DMS 273 treated with DMSO at 0.1 percent for 48 hours (cell line): ENCODE measurements at regions not wholly inside any gene's neighbourhood (a gene's known extent, or its start where the extent isn't known, plus 50 kb on each side); places are given as distances from the start of the nearest gene placed in this dataset.
"Not testable (repeated sequence)": the region's sequence is repeated elsewhere in the genome, so short reads cannot be mapped to it uniquely, and the experiment has no call there.

Experiments
- DNase-seq: peaks from one replicate; lab custom pipeline; 2025; lab: John Stamatoyannopoulos, UW

DNA sequence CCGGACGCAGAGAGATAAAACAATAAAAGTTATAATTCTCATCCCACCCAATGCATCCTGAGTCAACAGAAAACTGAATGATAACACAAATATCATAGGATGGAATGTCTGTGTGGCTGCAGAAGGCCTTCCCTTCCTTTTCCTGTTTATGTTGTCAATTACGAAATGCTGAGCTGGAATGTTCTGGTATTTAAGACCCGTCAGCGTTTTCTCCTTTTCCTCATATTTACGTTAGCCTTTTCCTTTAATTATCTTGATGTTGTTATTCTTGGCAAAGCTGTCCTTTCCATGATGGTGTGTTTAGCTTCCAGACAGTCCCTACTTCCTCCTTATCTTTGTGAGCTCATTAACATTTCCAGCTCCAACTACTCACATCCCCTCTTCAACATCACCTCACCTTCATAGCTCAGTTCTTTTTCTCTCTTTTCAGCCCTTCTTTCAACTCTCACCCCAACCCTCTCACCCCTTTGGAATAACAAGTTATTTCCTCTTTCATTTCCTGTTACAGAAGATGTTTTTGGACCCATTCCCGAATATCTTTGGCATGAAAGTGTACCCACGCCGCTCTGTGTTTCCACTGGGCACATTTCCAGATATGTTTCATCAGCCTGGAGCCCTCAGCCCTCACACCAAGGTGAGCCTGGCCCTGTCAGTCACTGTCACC is 221.6 kb downstream of the NR2F1-AS1 start:
- DNase-seq = no peak

DNA sequence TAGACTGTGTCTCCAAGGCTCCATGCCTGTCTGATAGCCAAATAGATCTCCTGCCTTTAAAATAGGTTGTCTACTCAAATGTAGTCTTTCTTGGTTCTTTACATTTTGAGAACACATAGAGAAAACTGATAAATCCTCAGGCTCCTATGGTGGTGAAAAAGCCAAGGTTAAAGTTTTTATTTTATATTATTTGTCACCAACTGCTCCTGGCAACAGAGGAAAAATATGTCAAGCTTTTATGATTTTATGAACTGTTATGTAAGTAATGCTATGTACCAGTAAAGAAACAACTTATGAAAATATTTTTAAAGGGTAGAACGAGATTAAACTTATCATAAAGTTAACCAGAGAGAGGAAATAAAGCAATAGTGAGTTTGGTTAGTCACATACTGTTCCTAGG is 222.8 kb downstream of the NR2F1-AS1 start:
- DNase-seq = no peak

DNA sequence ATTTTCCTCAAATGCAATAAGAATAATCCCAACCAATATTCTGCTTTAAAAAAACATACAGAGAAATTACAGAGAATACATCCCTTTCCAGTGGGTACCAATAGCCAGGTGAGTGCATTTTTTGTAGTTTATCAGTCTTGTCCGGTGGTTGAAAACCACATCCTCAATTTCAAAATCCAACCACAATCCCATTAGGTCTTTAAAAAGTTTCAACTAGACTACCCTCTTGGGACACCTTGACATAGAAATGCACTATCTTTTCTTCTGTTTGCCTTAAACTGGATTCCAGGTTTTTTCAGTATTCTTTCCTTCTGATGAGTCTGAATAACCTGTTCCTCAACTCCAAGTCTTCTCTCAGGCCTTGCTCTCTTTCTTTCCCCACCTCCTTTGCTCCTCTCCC is 223.3 kb downstream of the NR2F1-AS1 start:
- DNase-seq = no peak

DNA sequence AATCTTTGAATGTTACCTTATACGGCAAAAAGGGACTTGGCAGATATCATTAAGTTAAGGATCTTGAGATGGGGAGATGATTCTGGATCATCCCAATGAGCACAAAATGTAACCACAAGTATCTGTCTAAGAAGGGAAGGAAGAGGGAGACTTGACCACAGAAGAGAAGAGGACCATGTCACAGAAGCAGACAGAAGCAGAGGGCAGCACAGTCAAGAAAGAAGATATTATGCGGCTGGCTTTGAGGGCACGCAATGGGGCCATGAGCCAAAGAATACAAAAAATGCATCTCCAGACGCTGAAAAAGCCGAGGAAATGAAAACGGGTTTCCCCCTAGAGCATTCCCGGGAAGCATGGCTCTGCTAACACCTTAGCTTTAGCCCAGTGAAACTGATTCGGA is 225.3 kb downstream of the NR2F1-AS1 start:
- no peak for DNase-seq

DNA sequence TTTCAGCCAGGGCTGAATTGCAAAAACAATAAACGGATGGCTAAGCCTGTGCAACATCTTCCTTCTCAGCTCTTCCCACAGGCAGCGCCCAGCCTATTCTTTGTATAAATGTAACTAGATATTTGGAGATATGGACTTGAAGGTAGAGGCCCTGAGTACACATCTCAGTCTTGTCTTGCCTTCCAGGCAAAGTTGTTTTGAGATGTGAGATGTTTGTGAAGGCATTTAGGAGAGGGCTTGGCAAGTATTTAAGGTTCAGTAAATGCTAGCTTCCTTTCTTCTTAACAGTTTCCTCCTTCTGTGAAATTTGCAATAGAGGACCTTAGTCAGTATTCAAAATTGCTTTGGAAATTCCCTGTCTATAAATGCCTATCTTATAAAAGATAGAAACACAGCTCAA is 228.8 kb downstream of the NR2F1-AS1 start:
- DNase-seq = no peak

DNA sequence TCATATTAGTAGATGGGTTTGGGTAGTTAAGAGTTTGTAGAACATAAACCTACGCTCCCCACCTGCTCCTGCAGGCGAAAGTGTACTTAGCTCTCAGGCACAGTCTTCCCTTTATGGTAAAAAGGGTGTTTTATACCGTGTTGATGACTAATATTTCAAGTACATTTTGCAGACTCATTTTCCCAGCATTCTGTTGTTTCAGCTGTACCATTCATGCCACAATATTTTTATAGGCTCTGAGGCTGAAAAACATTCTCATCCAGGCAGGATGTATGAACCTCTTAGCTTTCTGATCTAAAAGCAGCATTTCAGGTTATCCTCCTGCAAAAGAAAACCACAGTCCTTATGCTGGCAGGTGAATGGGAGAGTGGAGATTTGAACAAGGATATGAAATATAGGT is 231.4 kb downstream of the NR2F1-AS1 start:
- no peak for DNase-seq

DNA sequence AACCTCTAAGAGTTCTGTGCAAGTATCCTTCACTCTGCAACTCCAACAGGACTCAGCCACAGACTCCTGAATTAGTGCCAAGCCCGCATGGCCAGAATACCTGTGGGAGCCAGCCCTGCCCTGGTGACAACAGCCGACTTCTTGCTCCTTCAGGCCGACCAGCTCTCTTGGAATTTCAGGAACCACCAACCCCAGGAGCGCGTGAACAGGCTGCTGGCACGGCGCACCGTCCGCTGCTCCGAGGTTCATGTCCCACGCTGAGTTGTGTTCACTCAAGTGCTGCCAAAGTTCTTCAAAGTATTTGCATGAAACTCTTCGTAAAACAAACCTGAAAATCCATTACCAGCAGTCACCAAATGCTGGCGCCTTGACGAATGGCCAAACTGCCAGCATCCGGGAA is 232.8 kb downstream of the NR2F1-AS1 start:
- DNase-seq = no peak

DNA sequence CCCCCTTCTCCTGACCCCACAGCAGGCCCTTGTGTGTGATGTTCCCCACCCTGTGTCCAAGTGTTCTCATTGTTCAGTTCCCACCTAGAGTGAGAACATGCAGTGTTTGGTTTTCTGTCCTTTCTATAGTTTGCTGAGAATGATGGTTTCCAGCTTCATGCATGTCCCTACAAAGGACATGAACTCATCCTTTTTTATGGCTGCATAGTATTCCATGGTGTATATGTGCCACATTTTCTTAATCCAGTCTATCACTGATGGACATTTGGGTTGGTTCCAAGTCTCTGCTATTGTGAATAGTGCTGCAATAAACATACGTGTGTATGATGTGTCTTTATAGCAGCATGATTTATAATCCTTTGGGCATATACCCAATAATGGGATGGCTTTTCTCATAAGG is 234.2 kb downstream of the NR2F1-AS1 start:
- DNase-seq = not testable (repeated sequence)

DNA sequence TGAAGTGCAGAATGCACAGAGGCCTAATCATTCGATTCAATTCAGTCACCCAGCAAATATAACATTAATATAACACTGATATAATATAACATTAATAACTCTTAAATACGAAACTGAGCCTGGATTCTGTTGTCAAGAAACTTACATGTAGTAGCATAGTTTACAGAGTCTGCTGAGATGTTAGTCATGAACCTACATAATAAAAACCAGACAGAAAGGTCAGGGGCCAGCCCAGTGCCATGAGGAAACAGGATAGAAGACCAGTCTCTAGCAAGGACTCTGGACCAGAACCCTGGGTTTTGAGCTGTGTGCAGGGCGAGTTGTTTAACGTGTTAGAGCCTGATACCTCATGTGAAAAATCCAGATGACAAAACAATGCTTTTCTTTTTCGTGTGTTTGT is 234.7 kb downstream of the NR2F1-AS1 start:
- DNase-seq = no peak

DNA sequence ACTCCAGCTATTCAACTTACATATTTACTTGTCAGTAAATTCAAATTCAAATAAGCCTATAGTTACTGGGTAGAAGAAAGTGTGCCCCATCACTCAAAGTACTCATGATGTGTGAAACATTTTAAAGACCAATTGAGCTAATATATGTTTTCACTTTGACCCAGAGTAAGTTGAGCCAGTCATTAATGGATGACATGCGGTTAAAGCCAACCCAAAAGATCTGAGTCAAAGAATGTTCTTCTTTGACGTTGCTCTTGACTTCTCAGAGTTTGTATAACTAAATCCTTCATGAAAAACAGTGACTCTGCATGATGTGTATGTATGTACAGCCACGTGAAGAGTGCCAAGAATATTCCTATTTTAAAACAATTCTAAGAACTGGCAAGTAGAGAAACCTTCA is 237.4 kb downstream of the NR2F1-AS1 start:
- no peak for DNase-seq

DNA sequence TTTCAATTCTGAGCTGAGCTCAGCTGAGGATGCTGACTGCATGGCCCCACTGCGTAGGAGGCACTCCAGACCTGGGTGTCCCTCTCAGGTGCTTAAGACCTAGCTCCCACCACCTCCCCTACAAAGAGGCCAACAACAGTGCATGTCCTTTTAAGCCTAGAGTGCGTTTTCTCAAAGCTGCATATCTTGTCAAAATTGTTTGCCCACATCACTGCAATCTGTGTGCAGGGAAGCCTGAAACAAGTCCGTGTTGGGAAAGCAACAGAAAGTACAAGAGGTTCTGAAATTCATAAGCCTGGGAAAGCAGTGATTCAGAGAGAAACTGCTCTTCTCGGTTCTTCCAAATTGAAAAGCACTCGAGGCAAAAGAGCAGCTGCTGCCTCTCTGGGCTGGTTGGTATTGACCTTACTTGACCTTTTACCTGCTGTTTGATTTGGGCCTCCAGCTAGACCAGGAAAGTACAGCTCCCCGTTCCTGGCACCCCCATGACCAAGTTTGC is 238.4 kb downstream of the NR2F1-AS1 start:
- DNase-seq = no peak

DNA sequence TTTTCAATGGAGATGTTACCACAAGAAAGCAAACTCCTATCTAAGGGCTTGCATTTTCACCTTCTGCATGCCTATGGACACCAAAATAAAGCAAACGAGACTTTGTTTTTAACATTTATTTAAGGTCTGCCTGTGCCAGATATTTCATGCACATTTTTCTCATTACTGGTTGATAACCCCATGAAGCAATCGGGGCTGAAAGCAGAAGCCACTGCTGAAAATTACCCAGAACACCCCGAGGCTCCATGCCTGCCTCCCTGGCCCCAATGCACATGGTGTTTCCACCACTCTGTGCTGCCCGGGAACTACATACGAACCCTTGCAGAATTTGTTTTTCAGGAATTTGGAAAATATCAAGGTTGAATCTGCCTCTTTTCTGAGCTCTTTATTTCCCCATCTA is 240.1 kb downstream of the NR2F1-AS1 start:
- DNase-seq = no peak

DNA sequence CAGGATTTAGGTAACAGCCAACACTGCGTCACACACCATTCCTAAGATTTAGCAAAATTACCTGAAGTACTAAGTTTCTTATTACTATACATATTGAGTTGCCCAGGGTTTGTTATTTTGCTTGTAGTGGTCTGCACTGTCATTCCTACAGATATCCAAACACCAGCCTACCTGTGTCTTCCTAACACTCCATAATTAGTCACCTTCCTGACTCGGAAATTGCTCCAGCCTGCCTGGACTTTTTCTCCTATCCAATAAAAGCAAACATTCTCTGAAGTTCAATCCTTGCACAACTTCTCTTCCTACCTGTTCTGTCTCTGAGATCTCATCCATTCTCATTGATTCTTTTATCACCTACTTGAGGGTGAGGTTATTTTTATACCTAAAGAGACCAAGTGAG is 243.9 kb downstream of the NR2F1-AS1 start:
- DNase-seq = no peak

DNA sequence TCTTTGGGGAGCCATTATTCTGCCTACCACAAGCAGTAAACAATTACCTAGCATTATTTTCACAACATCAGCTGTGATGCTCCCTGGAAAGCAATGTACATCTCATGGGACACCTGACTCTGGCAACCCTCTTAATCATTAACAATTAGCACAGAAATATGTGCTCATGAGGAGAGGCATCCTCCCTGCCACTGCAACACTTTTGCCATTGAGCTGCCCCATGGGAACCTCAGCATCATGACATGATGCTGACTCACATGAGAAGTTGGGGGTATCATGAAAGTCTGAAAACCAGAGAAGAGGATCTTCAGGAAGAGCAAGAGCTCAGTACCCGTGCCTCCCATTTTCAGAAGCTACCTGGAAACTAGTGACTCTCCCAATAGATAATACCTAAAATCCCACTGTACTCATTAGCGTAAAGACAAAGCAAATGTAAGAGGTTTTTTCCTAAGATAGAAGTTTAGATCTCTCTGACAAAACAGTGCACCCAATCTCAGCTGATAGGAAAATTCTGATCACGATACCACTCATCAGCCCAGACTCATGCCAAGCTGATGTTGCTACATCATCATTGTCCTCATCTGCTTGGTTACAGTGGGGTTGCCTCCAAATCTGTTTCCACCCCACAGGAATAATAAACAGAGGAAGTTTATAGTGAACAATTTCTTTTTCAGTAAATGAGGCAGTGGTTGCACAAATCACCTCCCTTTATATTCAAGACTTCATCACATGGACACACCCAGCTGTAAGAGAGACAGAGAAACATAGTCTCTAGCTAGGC is 244.5 kb downstream of the NR2F1-AS1 start:
- no peak for DNase-seq

DNA sequence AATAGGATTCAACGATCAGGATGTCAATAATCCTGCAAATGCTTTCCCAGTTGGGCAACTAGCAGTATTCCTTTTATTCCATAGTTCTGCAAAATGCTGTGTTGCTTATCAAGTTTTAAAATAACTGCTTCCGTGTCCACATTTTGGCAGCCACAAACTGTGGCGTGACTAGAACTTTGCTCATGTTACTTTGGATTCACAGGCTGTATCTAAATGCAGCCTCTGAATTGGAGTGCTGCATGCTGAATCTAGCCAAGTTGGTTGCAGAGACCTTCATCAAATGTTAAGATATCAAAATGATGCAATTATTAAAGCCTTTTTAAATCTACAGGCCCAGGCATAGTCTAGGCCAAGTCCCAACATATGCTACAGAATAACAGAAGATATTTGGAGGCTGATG is 249.2 kb downstream of the NR2F1-AS1 start:
- DNase-seq = peak; percentile 56

DNA sequence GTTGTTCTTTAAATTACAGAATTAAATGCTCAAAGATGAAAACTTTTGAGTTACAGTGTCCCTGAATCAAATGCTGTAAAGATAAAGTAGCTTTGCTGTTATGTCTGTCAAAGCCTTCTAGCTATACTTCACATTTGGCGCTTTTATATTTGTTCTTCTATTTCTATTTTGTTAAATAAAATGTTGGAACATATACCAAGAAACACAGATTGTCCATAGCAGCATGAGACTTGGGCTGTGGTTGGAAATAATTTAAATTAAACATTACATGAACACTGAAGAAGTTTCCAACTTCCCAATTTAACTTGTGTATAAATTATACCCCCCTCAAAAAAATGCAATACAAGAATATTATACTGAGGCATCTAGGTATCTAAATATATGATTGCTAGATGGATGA is 249.8 kb downstream of the NR2F1-AS1 start:
- DNase-seq = no peak

DNA sequence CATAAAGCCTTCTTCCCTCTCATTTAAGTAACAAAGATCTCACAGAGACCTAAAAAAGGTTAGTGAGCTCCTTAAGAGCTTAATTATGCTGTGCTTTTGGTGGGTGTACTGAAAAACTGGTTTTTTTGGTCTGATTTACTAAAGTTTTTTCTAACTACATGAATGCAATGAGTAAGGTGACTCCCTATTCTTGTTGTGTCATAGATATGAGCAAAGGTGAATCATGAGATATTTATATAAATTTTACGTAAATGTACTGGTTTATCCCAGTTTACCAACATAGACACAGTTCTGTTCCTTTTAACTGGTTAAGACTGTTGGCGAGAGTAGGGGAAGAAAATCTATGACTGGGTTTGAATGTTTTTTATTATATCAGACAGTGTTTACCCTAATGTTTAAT is 250.5 kb downstream of the NR2F1-AS1 start:
- no peak for DNase-seq

DNA sequence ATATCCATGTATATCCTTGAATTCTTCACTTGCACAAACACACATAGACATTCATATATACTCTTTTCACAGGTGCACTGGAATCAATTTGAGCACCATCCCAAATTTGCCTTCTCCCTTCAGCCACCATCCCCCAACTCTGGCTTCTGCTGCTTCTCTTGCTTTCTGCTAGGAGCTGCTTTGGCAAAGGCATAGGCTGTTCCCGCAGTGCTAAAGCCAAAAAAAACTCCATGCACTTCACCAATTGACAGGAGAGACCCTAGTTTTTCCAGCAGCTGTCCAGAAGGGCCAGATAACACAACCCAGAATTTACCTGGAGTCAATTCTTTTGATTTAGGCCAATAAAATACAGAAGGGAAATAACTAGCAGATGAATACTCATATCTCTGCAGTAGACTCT is 251.3 kb downstream of the NR2F1-AS1 start:
- no peak for DNase-seq

DNA sequence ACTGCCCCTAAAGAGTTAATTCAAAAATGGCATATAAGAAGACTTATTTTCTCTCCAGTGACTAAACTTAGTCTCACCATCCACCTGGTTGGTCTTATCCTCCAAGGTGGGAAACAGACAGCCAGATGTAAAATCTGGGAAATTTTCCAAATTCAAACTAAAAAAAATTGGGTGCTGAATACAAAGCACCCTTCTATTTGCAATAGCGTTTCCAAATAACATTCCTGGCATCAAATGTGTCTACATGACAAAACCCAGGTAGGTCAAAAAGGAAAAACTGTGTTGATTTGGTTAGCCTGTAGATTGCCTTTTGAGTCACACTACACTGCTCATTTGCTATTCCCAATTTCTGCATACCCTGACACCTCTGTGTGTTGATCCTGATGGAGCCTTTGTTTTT is 252.2 kb downstream of the NR2F1-AS1 start:
- no peak for DNase-seq

DNA sequence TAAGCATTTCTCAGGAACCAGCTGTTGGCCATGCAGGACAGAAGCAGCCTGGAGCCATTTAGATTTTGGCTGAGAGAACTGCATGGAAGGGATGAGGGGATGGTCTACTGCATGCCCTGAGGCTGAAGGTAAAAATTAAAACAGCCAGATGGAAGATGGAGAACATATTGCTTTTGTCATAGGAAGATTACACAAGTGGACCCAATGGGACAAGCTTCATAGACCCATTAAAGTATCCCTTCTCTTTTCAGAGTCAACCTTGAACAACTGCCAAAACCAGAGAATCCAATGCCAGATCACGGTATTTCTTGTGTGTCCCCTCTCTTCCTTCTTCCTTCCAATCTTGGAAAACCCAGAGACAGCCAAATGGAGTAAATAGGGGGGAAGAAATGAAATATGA is 253.4 kb downstream of the NR2F1-AS1 start:
- no peak for DNase-seq

DNA sequence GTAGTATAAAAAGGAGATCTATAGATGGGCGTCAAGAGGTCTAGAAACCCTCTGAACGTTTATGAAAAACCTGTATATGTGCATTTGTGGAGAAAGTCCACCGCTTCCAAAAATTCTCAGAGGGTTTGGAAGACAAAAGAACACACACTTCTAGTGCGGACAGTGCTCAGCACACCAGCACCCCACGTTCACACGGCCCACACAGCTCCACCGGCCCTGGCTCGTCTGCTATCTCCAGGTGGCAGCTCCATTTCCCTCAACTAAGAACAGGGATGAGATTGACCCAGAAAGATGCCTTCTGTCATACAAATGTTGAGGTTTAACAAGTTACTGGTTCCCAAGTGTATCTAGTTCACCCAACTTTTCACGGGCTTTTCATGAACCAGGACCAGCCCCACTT is 255.1 kb downstream of the NR2F1-AS1 start:
- DNase-seq = no peak

DNA sequence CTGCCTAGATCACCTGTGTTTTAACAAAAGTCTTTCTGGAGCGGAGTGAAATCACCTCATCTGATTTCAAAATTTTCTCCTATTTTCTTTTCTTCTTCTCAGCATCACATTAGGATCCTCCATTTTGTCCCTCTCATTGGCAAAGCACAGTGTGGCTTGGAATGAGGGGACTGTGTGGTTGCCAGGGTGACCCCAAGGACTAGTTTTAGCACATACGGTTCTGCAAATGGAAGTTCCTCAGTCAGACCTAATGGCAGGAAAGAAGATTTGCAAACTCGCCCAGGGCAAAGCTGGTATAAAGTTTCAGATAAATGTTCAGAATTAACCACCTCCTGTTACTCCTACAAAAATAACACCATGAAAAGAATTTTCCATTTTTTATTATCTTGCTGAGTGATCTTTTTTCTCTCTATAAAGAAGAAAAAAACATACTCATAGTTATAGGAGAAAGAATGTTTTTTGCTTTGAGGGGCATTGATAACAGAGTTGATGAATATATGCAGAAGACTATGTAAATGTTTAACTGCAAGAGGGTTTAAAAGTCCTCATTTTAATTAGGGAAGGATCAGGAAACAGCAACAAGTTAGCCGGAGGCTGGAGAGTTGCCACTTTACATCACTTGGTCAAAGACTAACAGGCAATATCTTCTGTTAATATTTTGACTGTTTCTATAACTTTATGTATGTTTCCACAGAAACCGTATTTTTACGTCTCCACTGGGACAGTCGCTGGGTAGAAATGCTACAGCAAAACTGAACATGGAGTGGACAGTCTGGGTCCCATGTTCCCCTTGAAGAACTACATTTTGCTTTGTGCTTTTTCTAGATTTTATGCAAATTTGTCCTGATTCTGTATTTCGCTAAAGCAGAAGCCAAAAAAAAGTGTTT is 257.8 kb downstream of the NR2F1-AS1 start:
- DNase-seq = no peak
